Aorta (tissue), 5 donors: ENCODE measurements at regions not wholly inside any gene's neighbourhood (a gene's known extent, or its start where the extent isn't known, plus 50 kb on each side); places are given as distances from the start of the nearest gene placed in this dataset.
"Not testable (repeated sequence)": the region's sequence is repeated elsewhere in the genome, so short reads cannot be mapped to it uniquely, and the experiment has no call there.

ENCODE experiments used
- ATAC-seq: fragments of 200-7000 bp; cut with Tn5 transposase; one replicate; pipeline ENCODE4 v1.9.1; 2022; ENCODE audit warnings: moderate library complexity; ENCODE audit not compliant: low FRiP score
- DNase-seq, 2 donors: peaks; one replicate each; pipeline ENCODE4 v3.0.0-alpha.2; 2020
- H3K27ac ChIP-seq, 2 donors: one replicate each; pipeline ENCODE4 v1.5.1; 2013; ENCODE audit warnings: low read length in 2 of 2, mild to moderate bottlenecking in 2 of 2, moderate library complexity in 2 of 2, control low read depth in 1 of 2, inconsistent platforms in 1 of 2, low read depth in 1 of 2
- H3K27me3 ChIP-seq, 2 donors: one replicate each; pipeline ENCODE4 v1.6.1; 2013; ENCODE audit warnings: control low read depth in 1 of 2, low read length in 1 of 2, mild to moderate bottlenecking in 1 of 2, moderate library complexity in 1 of 2; ENCODE audit not compliant: insufficient read depth in 2 of 2, control insufficient read depth in 1 of 2
- H3K36me3 ChIP-seq, 2 donors: one replicate each; pipeline ENCODE4 v1.6.1; 2013; ENCODE audit warnings: control low read depth in 1 of 2, low read length in 1 of 2, mild to moderate bottlenecking in 1 of 2; ENCODE audit not compliant: insufficient read depth in 2 of 2, control insufficient read depth in 1 of 2
- H3K4me1 ChIP-seq, 2 donors: one replicate each; pipeline ENCODE4 v1.6.1; 2013; ENCODE audit warnings: low read length in 2 of 2, control low read depth in 1 of 2, mild to moderate bottlenecking in 1 of 2, moderate library complexity in 1 of 2; ENCODE audit not compliant: insufficient read depth in 2 of 2, control insufficient read depth in 1 of 2
- H3K4me3 ChIP-seq, 2 donors: one replicate each; pipeline ENCODE4 v1.5.1; 2013; ENCODE audit warnings: low read length in 2 of 2, control low read depth in 1 of 2, mild to moderate bottlenecking in 1 of 2
- H3K9me3 ChIP-seq: one replicate; pipeline ENCODE4 v1.6.1; 2013; ENCODE audit warnings: mild to moderate bottlenecking, low read length; ENCODE audit not compliant: control insufficient read depth
- WGBS, 2 donors: extraction: QIAGEN DNeasy Blood & Tissue Kit; methylation state at CpG; one replicate each; pipeline ENCODE4 v1.1.7; 2013; 5-methylcytosine and 5-hydroxymethylcytosine counted together
- intact Hi-C, 2 donors: fragments of 100-400 bp; cut with DNase I; formaldehyde crosslinking; loops; one replicate each; pipeline versions ENCODE4 v1.14.2 to v1.15.0; 2022
- donor health status: healthy with polysubstance abuse.
- donor health status: Bipolar disorder and iron deficiency.
- donor health status: DM: no; HTN: no; CAD: no.
- donor health status: DM: no; HTN: no; CAD: no.
- donor health status: DM: yes; HTN: yes; CAD: no.

- H3K4me3 ChIP-seq, intact Hi-C loops, H3K9me3 ChIP-seq, ATAC-seq, DNase-seq, H3K27me3 ChIP-seq, H3K36me3 ChIP-seq, H3K4me1 ChIP-seq, H3K27ac ChIP-seq: not testable (repeated sequence)
- 91 to 92% methylated on average over 6 of the region's 6 CpGs for WGBS, 2 donors
Observed at GRCh38 chr9:78172610-78173009, 63.3 kb upstream of the CEP78 start.

- DNase-seq (no peak), ATAC-seq (no peak)
- no peaks in the 10 kb centered on the region for H3K27me3 ChIP-seq
- 86 to 92% methylated on average over 1 of the region's 1 CpG for WGBS, 2 donors
- no peaks in the 10 kb centered on the region for H3K4me1 ChIP-seq
- no peak overlapping the region for H3K4me3 ChIP-seq
- H3K36me3 ChIP-seq = no peaks in the 10 kb centered on the region
- H3K9me3 ChIP-seq = peaks cover 1% of the 10 kb centered on the region
- H3K27ac ChIP-seq = no peak overlapping the region
- intact Hi-C loops = no loop called here
Observed at GRCh38 chr9:78171651-78172050, 64.2 kb upstream of the CEP78 start.

- no peak overlapping the region for H3K27ac ChIP-seq
- ATAC-seq = no peak
- H3K27me3 ChIP-seq = no peaks in the 10 kb centered on the region
- no peaks in the 10 kb centered on the region for H3K36me3 ChIP-seq
- no peak overlapping the region for H3K4me3 ChIP-seq
- H3K9me3 ChIP-seq = peaks cover 1% of the 10 kb centered on the region
- DNase-seq = no peak
- WGBS, 2 donors = 81 to 91% methylated on average over 6 of the region's 6 CpGs
- H3K4me1 ChIP-seq = no peaks in the 10 kb centered on the region
- intact Hi-C loops = no loop called here
Observed at GRCh38 chr9:78169125-78169524, 66.8 kb upstream of the CEP78 start.

GRCh38 chr9:78167356-78167755 lies 68.5 kb upstream of the CEP78 start:
- intact Hi-C loops = no loop called here
- 7% methylated on average over 2 of the region's 2 CpGs for WGBS, 2 donors

GRCh38 chr9:78163834-78164233 lies 72.0 kb upstream of the CEP78 start:
- Histone ChIP-seq H3K4me1 (no peaks in the 10 kb centered on the region), H3K4me3 (no peak overlapping the region), H3K36me3 (no peaks in the 10 kb centered on the region), H3K9me3 (no peaks in the 10 kb centered on the region), H3K27ac (no peak overlapping the region), H3K27me3 (no peaks in the 10 kb centered on the region)
- ATAC-seq = no peak
- no peak for DNase-seq
- intact Hi-C loops = no loop called here
- WGBS, 2 donors = 71 to 72% methylated on average over 2 of the region's 2 CpGs

More at GRCh38 chr9:78167356-78167755, 68.5 kb upstream of the CEP78 start:
- ATAC-seq = no peak
- Histone ChIP-seq H3K4me3 (no peak overlapping the region), H3K27me3 (no peaks in the 10 kb centered on the region), H3K27ac (no peak overlapping the region), H3K9me3 (no peaks in the 10 kb centered on the region), H3K36me3 (no peaks in the 10 kb centered on the region), H3K4me1 (no peaks in the 10 kb centered on the region)
- DNase-seq = no peak

GRCh38 chr9:78158286-78158685 lies 77.6 kb upstream of the CEP78 start:
- Histone ChIP-seq H3K9me3 (no peaks in the 10 kb centered on the region), H3K4me3 (no peak overlapping the region), H3K36me3 (no peaks in the 10 kb centered on the region), H3K27me3 (no peaks in the 10 kb centered on the region), H3K4me1 (no peaks in the 10 kb centered on the region), H3K27ac (no peak overlapping the region)
- WGBS, 2 donors = 4 to 9% methylated on average over 1 of the region's 1 CpG
- DNase-seq (no peak), ATAC-seq (no peak)
- intact Hi-C loops = no loop called here

GRCh38 chr9:78150983-78151356 lies 84.9 kb upstream of the CEP78 start:
- Histone ChIP-seq H3K27ac (no peak overlapping the region), H3K4me1 (no peaks in the 10 kb centered on the region), H3K27me3 (no peaks in the 10 kb centered on the region), H3K9me3 (no peaks in the 10 kb centered on the region), H3K36me3 (no peaks in the 10 kb centered on the region), H3K4me3 (no peak overlapping the region)
- ATAC-seq (no peak), DNase-seq (no peak)
- WGBS, 2 donors = 97 to 98% methylated on average over 20 of the region's 20 CpGs
- intact Hi-C loops = no loop called here

- 90 to 91% methylated on average over 25 of the region's 25 CpGs for WGBS, 2 donors
- intact Hi-C loops = no loop called here
- Histone ChIP-seq H3K4me3 (no peak overlapping the region), H3K27me3 (no peaks in the 10 kb centered on the region), H3K4me1 (no peaks in the 10 kb centered on the region), H3K9me3 (no peaks in the 10 kb centered on the region), H3K36me3 (no peaks in the 10 kb centered on the region), H3K27ac (no peak overlapping the region)
- no peak for DNase-seq
- ATAC-seq = no peak
Observed at GRCh38 chr9:78150312-78150982, 85.4 kb upstream of the CEP78 start.

- Histone ChIP-seq H3K4me3 (no peak overlapping the region), H3K27me3 (no peaks in the 10 kb centered on the region), H3K27ac (no peak overlapping the region), H3K4me1 (no peaks in the 10 kb centered on the region), H3K9me3 (no peaks in the 10 kb centered on the region), H3K36me3 (no peaks in the 10 kb centered on the region)
- 84 to 86% methylated on average over 9 of the region's 9 CpGs for WGBS, 2 donors
- ATAC-seq (no peak), DNase-seq (no peak)
- intact Hi-C loops = loop anchor here in 1 of 2 donors (10.0 kb wide), 1 partner anchor 65 kb away; no protein-coding TSS in a partner anchor
Observed at GRCh38 chr9:78149702-78150291, 86.1 kb upstream of the CEP78 start.
